ENCODE measurements at regions not wholly inside any gene's neighbourhood (a gene's known extent, or its start where the extent isn't known, plus 50 kb on each side); places are given as distances from the start of the nearest gene placed in this dataset.

DNA sequence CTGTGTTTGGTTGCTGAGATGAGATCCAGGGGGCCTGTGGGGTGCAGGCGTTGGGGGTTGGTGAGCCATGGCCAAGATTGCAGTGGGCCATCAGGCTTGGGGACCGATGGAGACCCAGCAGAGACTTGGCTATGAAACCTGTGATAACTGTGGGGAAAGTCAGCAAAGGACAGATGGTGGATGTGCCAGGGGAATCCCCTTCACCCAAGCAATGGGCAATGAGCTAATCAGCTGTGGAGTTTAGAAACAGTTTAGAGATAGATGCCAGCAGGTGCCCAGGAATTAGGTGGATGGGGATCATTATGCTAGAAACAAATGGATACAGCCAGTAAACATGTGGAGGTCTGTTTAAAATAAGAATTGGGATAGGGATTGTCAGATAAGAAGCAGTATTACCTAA, 151.4 kb upstream of the FERD3L start:
- Histone ChIP-seq H3K36me3 (no peaks in the 10 kb centered on the region), H3K4me3 (no peak overlapping the region), H3K27me3 (replicated peaks; ENCODE audit: insufficient read depth) (no peaks in the 10 kb centered on the region), H3K4me1 (ENCODE audit: control insufficient read depth in 1 of 2, low read depth in 2 of 2) (peaks cover 7 to 20% of the 10 kb centered on the region in 2 donors), H3K9me3 (no peaks in the 10 kb centered on the region), H3K27ac (no peak overlapping the region)
- TF ChIP-seq, protein P1, sequence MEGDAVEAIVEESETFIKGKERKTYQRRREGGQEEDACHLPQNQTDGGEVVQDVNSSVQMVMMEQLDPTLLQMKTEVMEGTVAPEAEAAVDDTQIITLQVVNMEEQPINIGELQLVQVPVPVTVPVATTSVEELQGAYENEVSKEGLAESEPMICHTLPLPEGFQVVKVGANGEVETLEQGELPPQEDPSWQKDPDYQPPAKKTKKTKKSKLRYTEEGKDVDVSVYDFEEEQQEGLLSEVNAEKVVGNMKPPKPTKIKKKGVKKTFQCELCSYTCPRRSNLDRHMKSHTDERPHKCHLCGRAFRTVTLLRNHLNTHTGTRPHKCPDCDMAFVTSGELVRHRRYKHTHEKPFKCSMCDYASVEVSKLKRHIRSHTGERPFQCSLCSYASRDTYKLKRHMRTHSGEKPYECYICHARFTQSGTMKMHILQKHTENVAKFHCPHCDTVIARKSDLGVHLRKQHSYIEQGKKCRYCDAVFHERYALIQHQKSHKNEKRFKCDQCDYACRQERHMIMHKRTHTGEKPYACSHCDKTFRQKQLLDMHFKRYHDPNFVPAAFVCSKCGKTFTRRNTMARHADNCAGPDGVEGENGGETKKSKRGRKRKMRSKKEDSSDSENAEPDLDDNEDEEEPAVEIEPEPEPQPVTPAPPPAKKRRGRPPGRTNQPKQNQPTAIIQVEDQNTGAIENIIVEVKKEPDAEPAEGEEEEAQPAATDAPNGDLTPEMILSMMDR (IDR thresholded peaks at IDR 0.05), result no peak
- ATAC-seq (ENCODE audit: insufficient number of reproducible peaks, low FRiP score, low read depth) (no peak), DNase-seq (ENCODE audit: low spot score) (no peak)

DNA sequence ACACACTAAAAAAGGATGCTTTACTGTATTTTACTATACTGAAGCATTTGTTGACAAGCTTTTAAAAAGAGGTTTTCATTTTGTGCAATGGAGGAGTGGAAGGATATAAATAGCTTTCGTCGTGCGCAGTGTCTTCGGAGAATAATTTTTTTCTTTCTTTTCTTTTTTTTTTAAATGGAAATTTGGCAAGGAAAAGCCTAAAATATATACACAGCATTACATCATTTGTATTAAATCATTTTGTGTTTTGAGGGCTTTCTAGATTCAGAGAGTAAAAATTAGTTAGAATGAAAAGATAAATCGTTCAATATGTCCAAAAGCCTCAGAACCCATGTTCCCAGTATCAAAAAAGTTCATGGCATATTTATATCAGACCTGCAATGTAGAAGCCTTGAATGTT, 150.2 kb upstream of the FERD3L start:
- Histone ChIP-seq H3K27ac (peak overlapping the region in 1 of 2 donors; percentile 32), H3K9me3 (no peaks in the 10 kb centered on the region), H3K4me3 (peak overlapping the region; percentile 49), H3K4me1 (ENCODE audit: control insufficient read depth in 1 of 2, low read depth in 2 of 2) (peaks cover 7 to 20% of the 10 kb centered on the region in 2 donors), H3K27me3 (replicated peaks; ENCODE audit: insufficient read depth) (no peaks in the 10 kb centered on the region), H3K36me3 (no peaks in the 10 kb centered on the region)
- DNase-seq (ENCODE audit: low spot score) (no peak), ATAC-seq (ENCODE audit: insufficient number of reproducible peaks, low FRiP score, low read depth) (no peak)
- TF ChIP-seq, protein P1 (IDR thresholded peaks at IDR 0.05), result no peak

DNA sequence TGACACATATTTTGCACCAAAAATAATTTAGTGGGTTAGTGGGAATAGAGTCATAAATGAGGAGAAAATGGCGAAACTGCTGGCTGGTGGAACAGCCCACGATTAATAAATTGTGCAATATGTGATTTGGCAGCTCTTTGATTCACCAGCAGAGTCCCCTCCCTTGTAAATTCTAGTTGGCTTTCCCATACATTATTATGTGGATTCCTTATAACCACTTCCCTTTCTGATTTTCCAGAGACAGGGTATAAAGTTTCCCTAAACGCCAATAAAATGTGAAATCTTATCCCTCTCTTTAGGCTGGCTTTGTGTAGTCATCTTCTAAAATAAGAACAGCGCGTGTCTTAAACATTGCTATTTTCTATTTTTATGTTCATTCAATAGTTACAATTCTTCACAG, 149.4 kb upstream of the FERD3L start:
- Histone ChIP-seq H3K4me3 (peak overlapping the region; percentile 49), H3K9me3 (no peaks in the 10 kb centered on the region), H3K4me1 (ENCODE audit: control insufficient read depth in 1 of 2, low read depth in 2 of 2) (peaks cover 7 to 20% of the 10 kb centered on the region in 2 donors), H3K27ac (peak overlapping the region in 1 of 2 donors; percentile 32), H3K27me3 (replicated peaks; ENCODE audit: insufficient read depth) (no peaks in the 10 kb centered on the region), H3K36me3 (no peaks in the 10 kb centered on the region)
- DNase-seq (ENCODE audit: low spot score) (no peak), ATAC-seq (ENCODE audit: insufficient number of reproducible peaks, low FRiP score, low read depth) (no peak)
- TF ChIP-seq, protein P1 (IDR thresholded peaks at IDR 0.05), result no peak

DNA sequence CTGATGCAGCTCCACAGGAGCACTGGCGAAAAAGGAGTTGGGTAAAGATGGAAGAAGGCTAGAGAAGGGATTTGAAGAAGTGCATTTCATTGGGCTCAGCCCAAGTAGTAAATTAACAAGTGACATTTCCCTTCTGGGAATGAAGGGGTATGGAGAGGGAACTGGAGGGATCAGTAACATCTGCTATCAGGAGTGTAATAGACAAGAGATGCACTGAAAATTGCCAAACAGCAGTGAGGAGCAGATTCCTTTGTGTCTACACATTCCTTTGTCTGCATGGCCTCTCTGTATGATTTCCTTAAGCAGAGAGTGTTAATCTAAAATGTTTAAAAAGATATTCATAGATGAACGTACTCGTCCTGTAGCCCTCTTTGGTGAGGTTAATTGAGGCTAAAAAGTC, 148.2 kb upstream of the FERD3L start:
- TF ChIP-seq, protein P1 (IDR thresholded peaks at IDR 0.05), result no peak
- H3K4me1 ChIP-seq (ENCODE audit: control insufficient read depth in 1 of 2, low read depth in 2 of 2), result peaks cover 7 to 20% of the 10 kb centered on the region in 2 donors
- H3K36me3 ChIP-seq, result no peaks in the 10 kb centered on the region
- no peaks in the 10 kb centered on the region for H3K27me3 ChIP-seq (replicated peaks; ENCODE audit: insufficient read depth)
- H3K9me3 ChIP-seq, result no peaks in the 10 kb centered on the region
- ATAC-seq (ENCODE audit: insufficient number of reproducible peaks, low FRiP score, low read depth), result no peak
- H3K27ac ChIP-seq, result no peak overlapping the region
- DNase-seq (ENCODE audit: low spot score), result no peak
- H3K4me3 ChIP-seq, result no peak overlapping the region

DNA sequence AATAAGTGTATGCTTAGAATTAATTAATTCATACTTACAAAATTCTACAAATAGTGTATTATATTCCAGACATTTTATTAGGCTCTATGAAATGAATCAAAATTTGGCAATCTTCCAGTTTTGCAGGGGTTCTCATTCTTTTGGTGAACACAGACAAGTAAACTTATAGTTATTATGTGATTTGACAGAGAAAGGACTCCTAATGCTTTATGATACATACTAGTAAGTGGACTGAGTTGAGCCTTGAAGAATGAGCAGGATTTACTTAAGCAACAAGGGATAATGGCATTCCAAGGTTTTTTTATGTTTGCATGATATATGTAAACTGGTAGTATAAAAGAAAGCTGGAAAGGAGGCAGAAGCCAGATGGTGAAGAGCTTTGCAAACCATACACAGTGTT, 145.7 kb upstream of the FERD3L start:
- H3K36me3 ChIP-seq, result no peaks in the 10 kb centered on the region
- no peak overlapping the region for H3K27ac ChIP-seq
- H3K27me3 ChIP-seq (replicated peaks; ENCODE audit: insufficient read depth), result no peaks in the 10 kb centered on the region
- TF ChIP-seq, protein P1 (IDR thresholded peaks at IDR 0.05), result no peak
- peaks cover 7 to 20% of the 10 kb centered on the region in 2 donors for H3K4me1 ChIP-seq (ENCODE audit: control insufficient read depth in 1 of 2, low read depth in 2 of 2)
- H3K4me3 ChIP-seq, result no peak overlapping the region
- DNase-seq (ENCODE audit: low spot score), result no peak
- H3K9me3 ChIP-seq, result no peaks in the 10 kb centered on the region
- ATAC-seq (ENCODE audit: insufficient number of reproducible peaks, low FRiP score, low read depth), result no peak

All from thoracic aorta (tissue), 2 donors.